Thyroid gland (tissue), 4 donors: ENCODE measurements at regions not wholly inside any gene's neighbourhood (a gene's known extent, or its start where the extent isn't known, plus 50 kb on each side); places are given as distances from the start of the nearest gene placed in this dataset.

Source experiments
- CTCF ChIP-seq, 6 experiments: fragments of 200-600 bp in 3 of 6; fragments of 450-650 bp in 3 of 6; sonication (generic) in 3 of 6; IDR thresholded peaks; one replicate each; pipeline ENCODE4 v1.5.1; 2016 to 2019; ENCODE audit warnings: antibody characterized with exemption in 6 of 6, mild to moderate bottlenecking in 2 of 6, inconsistent platforms in 1 of 6, moderate library complexity in 1 of 6
- POLR2A ChIP-seq, 2 donors: fragments of 450-650 bp; IDR thresholded peaks; one replicate each; pipeline ENCODE4 v1.6.1; 2017; ENCODE audit warnings: antibody characterized with exemption in 2 of 2, mild to moderate bottlenecking in 2 of 2, moderate library complexity in 1 of 2

GRCh38 chr20:30892541-30893345 lies 364.7 kb upstream of the DEFB115 start:
- TF ChIP-seq POLR2A (IDR thresholded peaks at IDR 0.05), result no peak
- no peak for TF ChIP-seq CTCF (IDR thresholded peaks at IDR 0.05)
